Endometrium (tissue), 2 donors: ENCODE measurements at regions not wholly inside any gene's neighbourhood (a gene's known extent, or its start where the extent isn't known, plus 50 kb on each side); places are given as distances from the start of the nearest gene placed in this dataset.

Experiments
- FAIRE-seq: peaks from 2 replicates; lab custom pipeline; 2012; peaks lifted over from hg19 to GRCh38; lab: Jason Lieb, UNC
- donor health status: control.
- donor health status: control.

- no peak for FAIRE-seq
Observed at GRCh38 chr1:221203224-221204054, 324.2 kb downstream of the HLX start.

- FAIRE-seq, result peak; percentile 46
Observed at GRCh38 chr1:221204055-221204833, 325.0 kb downstream of the HLX start.

- FAIRE-seq, result no peak
Observed at GRCh38 chr1:221206076-221206475, 326.8 kb downstream of the HLX start.

- no peak for FAIRE-seq
Observed at GRCh38 chr1:221212926-221213325, 333.7 kb downstream of the HLX start.

GRCh38 chr1:221217029-221217428 lies 337.8 kb downstream of the HLX start:
- FAIRE-seq, result no peak

- FAIRE-seq, result no peak
Observed at GRCh38 chr1:221223281-221223680, 344.0 kb downstream of the HLX start.

GRCh38 chr1:221227460-221227859 lies 348.2 kb downstream of the HLX start:
- FAIRE-seq, result no peak

- FAIRE-seq, result no peak
Observed at GRCh38 chr1:221227872-221228337, 348.7 kb downstream of the HLX start.

GRCh38 chr1:221228594-221228993 lies 349.4 kb downstream of the HLX start:
- no peak for FAIRE-seq

GRCh38 chr1:221230605-221231004 lies 351.4 kb downstream of the HLX start:
- no peak for FAIRE-seq

- no peak for FAIRE-seq
Observed at GRCh38 chr1:221234791-221235190, 355.5 kb downstream of the HLX start.

- FAIRE-seq, result no peak
Observed at GRCh38 chr1:221237587-221237986, 358.3 kb downstream of the HLX start.

GRCh38 chr1:221239181-221239580 lies 359.9 kb downstream of the HLX start:
- no peak for FAIRE-seq

- no peak for FAIRE-seq
Observed at GRCh38 chr1:221239792-221240191, 360.5 kb downstream of the HLX start.

- FAIRE-seq, result no peak
Observed at GRCh38 chr1:221240690-221241089, 361.4 kb downstream of the HLX start.

- FAIRE-seq, result no peak
Observed at GRCh38 chr1:221241157-221241556, 361.9 kb downstream of the HLX start.

GRCh38 chr1:221241592-221241991 lies 362.3 kb downstream of the HLX start:
- peak; percentile 12 for FAIRE-seq

GRCh38 chr1:221246067-221246466 lies 366.8 kb downstream of the HLX start:
- no peak for FAIRE-seq

GRCh38 chr1:221246628-221247415 lies 367.6 kb downstream of the HLX start:
- FAIRE-seq, result no peak

GRCh38 chr1:221251580-221251979 lies 372.3 kb downstream of the HLX start:
- FAIRE-seq, result no peak

- FAIRE-seq, result no peak
Observed at GRCh38 chr1:221254813-221255212, 375.6 kb downstream of the HLX start.

- FAIRE-seq, result no peak
Observed at GRCh38 chr1:221256773-221257172, 377.5 kb downstream of the HLX start.
